ENCODE measurements at regions not wholly inside any gene's neighbourhood (a gene's known extent, or its start where the extent isn't known, plus 50 kb on each side); places are given as distances from the start of the nearest gene placed in this dataset.

- no peak for TF ChIP-seq EZH2phosphoT487 (IDR thresholded peaks at IDR 0.05; ENCODE audit: insufficient read depth, low read depth)
- TF ChIP-seq EZH2 (IDR thresholded peaks at IDR 0.05; ENCODE audit: insufficient read depth, poor library complexity, severe bottlenecking), result no peak
These were observed 115.2 kb upstream of the ITGA4 start for GRCh38 chr2:181341855-181342600.

Data from GM23248 (cell line).